DMS153 treated with DMSO at 0.1 percent for 48 hours (cell line): ENCODE measurements at regions not wholly inside any gene's neighbourhood (a gene's known extent, or its start where the extent isn't known, plus 50 kb on each side); places are given as distances from the start of the nearest gene placed in this dataset.
"Not testable (repeated sequence)": the region's sequence is repeated elsewhere in the genome, so short reads cannot be mapped to it uniquely, and the experiment has no call there.

Experiments used
- DNase-seq: peaks from one replicate; lab custom pipeline; 2025; ENCODE audit not compliant: unreplicated experiment; lab: John Stamatoyannopoulos, UW

DNA sequence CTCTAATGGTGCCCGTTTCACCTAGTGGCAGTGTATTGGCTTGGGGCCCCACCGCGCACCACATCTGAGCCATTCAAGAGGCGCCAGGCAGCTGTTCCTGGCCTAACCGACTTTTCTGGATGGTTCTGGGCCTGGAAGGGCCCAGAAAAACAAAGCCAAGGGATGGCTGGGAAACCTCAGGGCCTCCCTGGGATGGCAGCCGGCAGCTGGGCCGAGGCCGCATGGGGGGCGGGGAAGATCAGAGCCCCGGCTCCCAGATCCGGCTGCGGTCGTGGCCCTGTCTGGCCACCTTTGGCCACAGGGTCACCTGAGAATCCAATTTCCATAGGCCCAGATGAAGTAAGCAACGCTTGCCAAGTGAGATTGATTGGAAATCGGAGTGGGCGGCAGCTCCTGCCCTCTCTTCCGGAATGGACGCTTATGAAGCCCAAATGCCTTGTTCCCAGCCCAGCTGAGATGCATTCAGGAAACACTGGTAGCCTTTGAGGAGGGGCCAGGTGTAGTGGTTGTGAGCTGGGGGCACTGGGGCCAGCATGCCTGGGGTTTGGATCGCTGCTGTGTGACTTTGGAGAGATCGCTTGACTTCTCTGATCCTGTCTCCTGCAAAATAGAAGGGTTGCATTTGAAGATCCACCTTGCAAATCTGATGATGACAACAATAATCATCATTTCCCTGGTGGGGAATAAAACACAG is 163.8 kb upstream of the GSE1 start:
- no peak for DNase-seq

DNA sequence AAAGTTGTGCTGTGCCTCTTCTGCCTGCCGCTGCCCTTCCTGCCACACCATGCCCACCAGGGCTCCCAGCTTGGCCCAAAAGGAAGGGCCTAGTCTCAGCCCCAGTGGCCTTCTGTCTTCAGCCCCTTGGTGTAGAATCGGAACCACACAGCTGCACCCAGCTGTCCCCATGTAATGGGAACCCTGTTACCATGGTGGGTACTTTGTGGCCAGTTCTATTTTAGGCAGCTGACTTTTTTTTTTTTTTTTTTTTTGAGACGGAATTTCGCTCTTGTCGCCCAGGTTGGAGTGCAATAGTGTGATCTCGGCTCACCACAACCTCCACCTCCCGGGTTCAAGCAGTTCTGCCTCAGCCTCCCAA is 163.3 kb upstream of the GSE1 start:
- DNase-seq: no peak

DNA sequence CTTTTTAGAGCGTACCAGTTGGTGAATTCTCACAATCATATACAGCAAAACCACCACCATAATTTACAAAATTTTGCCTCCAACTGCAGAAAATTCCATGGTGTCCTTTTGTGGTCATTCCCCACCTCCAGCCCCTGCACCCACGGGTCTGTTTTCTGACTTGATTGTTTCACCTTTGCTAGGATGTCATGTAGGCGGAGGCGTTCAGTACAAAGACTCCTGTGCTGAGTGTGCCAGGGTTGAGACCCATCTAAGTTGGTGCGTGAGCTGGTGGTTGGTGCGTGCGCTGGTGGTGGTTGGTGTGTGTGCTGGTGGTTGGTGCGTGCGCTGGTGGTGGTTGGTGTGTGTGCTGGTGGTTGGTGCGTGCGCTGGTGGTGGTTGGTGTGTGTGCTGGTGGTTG is 162.0 kb upstream of the GSE1 start:
- DNase-seq: not testable (repeated sequence)

GRCh38 chr16:85451641-85452363 is 161.3 kb upstream of the GSE1 start:
- DNase-seq: peak; percentile 90

DNA sequence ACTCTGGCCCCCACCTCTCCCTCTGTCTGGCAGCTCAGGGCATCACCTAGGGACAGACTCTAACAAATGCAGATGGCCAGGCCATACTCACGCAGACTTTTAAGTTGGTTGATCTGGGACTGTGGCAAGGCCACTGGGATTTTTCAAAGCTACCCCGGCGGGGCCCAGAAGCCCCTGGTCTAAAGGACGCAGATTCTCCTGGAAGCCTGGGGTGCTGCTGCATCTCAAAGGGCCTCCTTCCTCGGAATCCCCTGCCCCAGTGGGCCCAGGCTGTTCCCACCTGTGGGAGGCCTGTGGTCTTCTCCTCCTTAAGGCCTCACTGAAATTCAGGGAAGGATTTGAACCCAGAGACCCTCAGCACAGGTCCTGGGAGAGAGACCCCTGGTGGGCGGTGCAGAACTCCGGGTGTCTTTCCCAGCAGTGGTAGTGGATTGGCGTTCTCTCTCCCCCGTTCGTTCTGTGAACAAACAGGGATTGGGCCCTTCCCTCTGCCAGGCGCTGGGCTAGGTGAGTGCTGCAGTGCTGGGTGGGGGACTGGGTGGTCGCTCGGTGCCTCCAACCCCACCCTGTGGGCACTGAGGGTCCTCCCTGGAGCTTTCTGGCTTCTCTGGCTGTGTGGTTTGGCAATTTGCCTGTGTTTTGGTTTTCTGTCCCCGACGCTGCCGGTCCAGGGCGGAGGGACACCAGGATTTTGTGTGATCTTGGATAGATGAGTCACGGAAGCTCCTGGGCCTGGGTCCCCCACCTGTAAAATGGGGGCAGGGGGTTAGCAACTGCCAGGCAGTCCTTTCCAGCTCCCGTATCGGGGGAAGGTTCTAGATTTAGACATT is 160.5 kb upstream of the GSE1 start:
- no peak for DNase-seq

DNA sequence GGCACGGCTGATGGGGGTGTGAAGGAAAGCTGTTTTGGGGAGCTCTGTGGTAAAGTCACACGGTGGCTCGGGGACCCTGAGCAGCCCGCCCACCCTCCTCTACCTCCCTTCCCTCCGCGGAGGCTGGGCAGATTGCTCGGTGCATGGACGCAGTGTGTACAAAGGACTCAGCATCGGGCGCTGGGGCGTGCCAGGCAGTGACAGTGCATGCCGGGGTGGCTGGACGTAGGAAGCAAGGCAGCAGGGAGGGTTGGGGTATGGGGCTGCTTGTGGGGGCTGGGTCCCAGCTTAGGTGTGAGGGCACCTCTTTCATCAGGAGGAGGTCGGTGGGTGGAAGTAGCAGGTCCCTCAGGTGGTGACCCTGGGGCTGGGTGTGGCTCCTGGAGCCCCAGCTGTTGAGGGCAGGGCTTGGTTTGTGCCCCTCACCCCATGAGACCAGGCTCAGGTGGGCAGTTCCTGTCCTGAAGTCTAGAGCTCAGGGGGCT is 159.9 kb upstream of the GSE1 start:
- no peak for DNase-seq

DNA sequence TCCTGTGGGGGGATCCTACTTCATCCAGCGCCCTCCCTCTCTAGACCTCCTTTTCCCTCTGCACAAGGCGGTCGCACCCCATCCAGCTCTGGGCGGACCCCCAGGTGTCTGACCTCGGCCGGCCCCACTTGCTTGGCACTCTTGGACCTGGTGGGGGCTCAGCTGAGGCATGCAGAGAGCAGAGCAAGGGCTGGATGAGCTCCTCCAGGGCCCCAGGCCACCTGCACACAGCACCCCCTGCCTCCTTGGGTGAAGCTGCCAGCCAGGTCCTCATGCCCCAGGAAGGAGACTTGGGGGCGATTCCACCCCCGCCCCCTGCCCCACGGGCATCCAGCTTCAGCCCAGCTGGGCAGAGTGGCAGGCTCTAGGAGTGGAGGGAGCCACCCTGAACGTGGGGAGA is 159.4 kb upstream of the GSE1 start:
- DNase-seq: no peak

GRCh38 chr16:85454171-85454872 is 158.8 kb upstream of the GSE1 start:
- no peak for DNase-seq

DNA sequence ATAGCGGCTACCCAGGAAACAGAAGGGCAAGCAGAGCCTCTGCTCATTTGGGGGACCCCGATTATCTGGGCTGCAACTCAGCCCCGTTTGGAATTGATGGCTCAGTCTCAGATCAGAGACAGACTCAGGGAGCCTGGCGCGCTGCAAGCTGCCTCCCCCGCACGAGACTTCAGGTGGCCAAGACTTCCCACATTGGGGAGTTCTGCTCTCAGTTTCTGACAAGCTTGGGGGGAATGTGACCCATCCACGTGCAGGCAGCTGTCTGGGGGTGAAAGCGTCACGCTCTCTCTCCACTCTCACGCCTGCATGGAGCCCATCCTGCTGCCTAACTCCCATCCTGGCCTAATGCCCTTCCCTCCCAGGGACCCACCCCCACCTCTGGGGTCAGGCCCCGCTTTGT is 157.6 kb upstream of the GSE1 start:
- no peak for DNase-seq

- no peak for DNase-seq
Measured at GRCh38 chr16:85457366-85457765, 155.8 kb upstream of the GSE1 start.

GRCh38 chr16:85458968-85459367 is 154.2 kb upstream of the GSE1 start:
- no peak for DNase-seq

- no peak for DNase-seq
Measured at GRCh38 chr16:85459529-85460251, 153.4 kb upstream of the GSE1 start.

DNA sequence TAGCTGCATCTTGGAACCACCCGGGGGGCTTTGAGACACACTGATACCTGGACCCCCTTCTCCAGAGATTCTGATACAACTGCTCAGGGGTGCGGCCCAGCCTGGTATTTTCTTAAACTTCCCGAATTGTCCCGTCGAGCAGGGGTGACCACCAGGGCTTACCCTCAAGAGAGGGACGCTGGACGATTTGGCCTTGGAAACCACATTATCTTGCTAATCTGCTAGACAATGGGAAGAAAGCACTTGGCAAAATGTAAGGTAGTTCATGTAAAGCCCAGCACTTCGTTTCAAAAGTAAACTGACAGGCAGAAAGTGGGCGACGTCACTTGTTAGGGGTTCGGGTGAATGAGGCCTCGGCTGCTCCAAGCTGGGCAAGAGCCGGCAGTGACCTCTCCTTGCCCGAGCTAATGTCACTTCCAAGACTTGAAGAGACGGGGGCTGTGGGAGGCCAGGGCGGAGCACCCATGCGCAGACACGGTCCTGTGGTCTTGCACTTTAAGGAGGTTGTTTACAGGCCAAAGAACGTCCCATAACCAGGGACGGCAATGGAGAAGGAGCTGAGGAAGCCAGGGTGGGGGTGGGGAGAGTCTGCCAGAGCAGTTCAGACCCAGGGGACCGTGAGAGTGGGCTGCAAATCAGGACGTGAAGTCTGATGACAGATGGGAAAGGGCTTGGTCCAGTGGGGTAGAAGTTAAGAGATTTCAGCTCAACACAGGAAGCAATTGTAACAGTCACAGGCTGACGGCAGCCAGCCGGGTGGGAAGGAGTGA is 152.7 kb upstream of the GSE1 start:
- DNase-seq: no peak

DNA sequence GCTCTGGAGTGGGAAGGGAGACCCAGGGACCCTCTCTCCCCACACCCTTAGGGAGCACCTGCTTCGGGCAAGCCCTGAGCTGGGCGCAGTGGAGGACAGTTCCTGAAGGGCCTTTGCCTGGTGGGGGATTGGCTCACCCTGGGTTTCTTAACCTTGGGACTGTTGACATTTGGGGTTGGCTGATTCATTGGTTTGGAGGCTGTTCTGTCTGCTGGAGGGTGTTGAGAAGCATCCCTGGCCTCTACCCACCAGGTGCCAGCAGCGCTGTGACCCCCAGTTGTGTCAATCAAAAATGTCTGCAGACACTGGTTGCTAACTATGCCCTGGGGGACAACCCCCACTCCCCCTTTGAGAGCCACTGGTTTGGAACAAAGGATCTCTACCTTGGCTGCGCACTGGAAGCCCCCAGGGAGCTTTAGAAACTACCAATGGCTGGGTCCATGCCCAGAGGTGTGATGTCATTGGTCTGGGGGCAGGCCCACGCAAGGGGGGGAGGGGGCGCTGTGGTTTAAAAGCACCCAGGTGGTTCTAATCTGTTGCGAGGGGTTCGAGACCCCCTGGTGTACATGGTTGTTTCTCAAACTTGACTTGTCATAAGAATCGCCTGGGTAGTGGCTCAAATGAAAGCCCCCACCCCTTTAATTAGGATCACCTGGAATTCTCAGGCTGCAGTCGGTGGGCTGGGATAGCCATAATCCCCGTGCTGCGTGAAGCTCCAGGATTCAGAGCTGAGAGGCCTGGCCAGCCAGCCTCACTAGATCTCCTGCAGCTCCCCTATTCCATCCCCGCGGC is 151.9 kb upstream of the GSE1 start:
- DNase-seq: peak; percentile 80

DNA sequence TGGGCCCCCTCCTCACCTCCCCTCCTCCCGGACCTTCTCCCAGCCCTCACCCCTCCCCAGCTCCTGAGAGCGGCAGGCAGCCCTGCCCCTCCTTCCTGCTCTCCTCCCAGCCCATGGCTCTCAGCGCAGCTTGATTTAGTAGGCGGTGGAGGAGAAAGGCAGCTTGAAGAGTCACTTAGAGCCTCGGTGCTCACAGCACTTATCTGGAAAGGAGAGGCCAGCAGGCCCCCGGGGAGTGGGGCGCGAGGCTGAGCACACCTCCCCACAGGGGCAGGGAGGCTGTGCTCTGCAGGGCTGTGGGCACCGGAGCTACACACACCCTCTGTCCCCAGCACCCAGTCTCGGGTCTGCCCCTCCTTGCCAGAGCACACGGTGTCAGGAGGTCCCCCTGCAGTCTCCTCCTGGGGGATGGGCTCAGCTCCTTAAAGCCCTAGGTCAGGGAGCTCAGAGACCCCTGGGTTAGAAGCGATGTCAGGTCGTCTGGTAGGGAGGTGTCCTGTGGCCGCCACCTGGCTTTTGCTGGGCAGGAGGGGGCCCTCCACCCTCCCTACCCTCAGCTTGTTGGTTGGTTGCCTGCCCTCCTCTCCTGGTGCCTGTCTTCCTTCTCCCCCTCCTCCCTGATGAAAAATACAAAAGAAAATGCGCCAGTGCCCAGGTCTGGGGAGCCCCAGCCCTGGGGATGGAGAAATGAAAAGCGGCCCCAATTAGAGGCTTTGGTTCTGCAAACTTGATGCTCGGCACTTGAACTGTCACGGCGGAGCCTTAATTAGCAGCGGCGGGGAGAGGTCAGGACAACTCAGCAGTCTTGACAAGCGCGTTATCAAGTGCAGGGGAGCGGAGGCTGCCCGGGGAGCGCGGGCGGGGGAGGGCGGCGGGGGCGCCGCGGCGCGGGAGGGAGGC is 151.1 kb upstream of the GSE1 start:
- DNase-seq: peak; percentile 84

DNA sequence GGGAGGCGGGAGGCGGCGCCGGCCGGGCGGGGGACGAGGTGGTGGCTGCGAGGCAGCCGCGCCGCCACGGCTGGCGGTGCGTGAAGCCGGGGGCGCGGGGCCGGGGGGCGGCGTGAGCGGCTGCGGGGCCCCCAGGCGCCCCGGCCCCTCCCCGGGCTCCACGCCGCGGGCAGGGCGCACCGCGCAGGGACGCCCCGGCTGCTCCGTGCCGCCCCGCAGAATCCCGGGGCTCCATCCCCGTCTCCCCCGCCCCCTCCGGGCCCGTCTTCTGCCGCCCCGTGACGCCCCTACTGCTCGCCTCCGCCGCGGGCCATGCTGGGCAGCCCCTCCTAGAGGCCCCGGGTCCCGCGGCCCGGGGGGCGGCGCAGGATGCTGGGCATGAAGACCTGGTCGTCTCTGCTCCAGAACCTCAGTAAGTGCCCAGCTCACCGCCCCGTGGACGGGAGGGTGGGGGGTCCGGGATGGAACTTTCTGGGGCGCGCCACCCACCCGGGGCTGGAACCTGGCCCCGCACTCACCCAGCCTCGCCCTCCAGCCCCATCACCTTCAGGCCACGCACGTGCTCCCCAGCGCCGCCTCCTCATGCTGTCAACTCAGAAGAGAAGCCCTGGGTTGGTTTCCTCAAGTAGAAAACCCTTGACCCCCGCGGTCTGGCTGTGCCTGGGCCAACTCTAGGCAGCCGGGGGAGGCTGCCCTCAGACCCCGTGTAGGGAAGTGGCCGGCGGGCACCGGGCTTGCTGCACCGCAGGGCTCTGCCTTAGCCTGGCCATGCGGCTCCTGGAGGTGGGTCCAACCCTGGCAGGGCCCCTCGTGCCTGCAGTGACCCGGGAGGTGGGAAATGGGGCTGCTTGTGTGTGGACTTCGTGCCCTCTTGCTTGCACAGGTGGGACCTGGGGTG is 150.2 kb upstream of the GSE1 start:
- no peak for DNase-seq
